ENCODE measurements at regions not wholly inside any gene's neighbourhood (a gene's known extent, or its start where the extent isn't known, plus 50 kb on each side); places are given as distances from the start of the nearest gene placed in this dataset.
A peak's percentile ranks its signal among the peaks of the same experiment; 100 is the strongest.

DNA sequence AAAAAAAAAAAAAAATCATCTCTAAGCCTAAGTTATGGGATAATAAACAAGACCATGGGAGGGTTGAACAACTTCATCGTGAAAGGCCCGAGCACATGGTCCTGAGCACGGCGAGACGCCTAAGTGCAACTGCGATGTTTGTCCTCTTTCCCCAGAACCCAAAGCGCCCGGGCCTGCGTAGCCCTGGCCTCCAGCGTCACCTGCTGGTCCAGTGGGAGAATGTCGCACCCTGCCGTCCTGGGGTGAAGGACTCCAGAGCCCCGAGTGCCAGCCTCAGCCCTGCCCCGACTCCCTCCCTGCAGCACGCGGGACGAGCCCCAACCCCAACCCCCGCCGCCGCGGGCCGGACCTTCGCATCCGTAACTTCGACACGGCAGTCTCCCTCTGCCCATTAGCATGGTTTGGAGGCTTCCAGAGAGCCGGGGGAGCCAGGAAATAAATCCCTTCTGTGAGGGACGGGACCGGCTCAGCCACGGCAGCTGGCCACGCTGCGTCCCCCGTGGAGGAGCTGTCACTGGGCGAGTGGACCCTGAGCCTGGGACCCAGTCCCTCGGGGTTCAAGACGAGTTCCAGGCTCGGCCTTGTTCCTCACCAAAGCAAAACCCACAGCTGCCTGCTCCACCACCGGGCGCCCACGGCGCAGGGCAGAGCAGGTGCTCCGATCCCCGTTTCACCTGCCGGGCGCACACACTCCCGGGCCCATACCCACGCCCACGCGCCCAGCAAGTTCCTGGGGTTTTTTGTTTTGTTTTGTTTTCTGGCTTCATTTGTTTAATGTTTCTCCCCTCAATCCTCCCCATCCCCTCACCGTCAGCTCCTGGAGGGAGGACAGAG is 132.5 kb upstream of the HAND1 start:
- H3K9ac ChIP-seq (ENCODE audit: low read length) = 0 out of 2 replicates have a peak overlapping the region, but pooled peaks have one; percentile 25

More for the DNA sequence above, 132.5 kb upstream of the HAND1 start:
- Histone ChIP-seq H3K9me3 (ENCODE audit: control insufficient read depth in 1 of 2, insufficient read depth in 1 of 2, low read depth in 1 of 2, low read length in 2 of 2) (no peaks in the 10 kb centered on the region), H3K36me3 (ENCODE audit: control insufficient read depth in 1 of 2, insufficient read depth in 2 of 2, low read length in 2 of 2) (no peaks in the 10 kb centered on the region), H3K4me1 (ENCODE audit: control insufficient read depth in 1 of 2, insufficient read depth in 2 of 2, low read length in 2 of 2) (peaks cover 3 to 18% of the 10 kb centered on the region in 2 experiments; a peak in 3 of 4 replicates), H3K27ac (ENCODE audit: low read depth, low read length) (no peak overlapping the region), H3K4me2 (ENCODE audit: low read length) (peak overlapping the region; percentile 91), H3K9me2 (ENCODE audit: insufficient read depth) (no peaks in the 10 kb centered on the region), H4K20me1 (ENCODE audit: insufficient read depth) (no peaks in the 10 kb centered on the region), H3K27me3 (ENCODE audit: insufficient read depth, low read length) (no peaks in the 10 kb centered on the region), H2AFZ (ENCODE audit: low read depth, low read length, poor library complexity, severe bottlenecking) (peak overlapping the region; percentile 92), H3K79me2 (ENCODE audit: insufficient read depth, low read length) (no peaks in the 10 kb centered on the region), H3K4me3 (replicated peaks in 1 of 2; ENCODE audit: low read depth in 1 of 2, low read length in 2 of 2) (peak overlapping the region; percentile 37 to 55)
- TF ChIP-seq, protein P1, sequence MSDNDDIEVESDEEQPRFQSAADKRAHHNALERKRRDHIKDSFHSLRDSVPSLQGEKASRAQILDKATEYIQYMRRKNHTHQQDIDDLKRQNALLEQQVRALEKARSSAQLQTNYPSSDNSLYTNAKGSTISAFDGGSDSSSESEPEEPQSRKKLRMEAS (IDR thresholded peaks at IDR 0.05) = peak; percentile 99
- TF ChIP-seq POLR2A (IDR thresholded peaks at IDR 0.05; ENCODE audit: borderline replicate concordance, extremely low read depth, insufficient read depth, insufficient read length) (no peak), FOSL1 (IDR thresholded peaks at IDR 0.05; ENCODE audit: low read depth) (no peak), RAD21 (IDR thresholded peaks at IDR 0.05; ENCODE audit: low read depth) (peak; percentile 99), ZNF274 (IDR thresholded peaks at IDR 0.05; ENCODE audit: low read depth, low read length) (no peak), YY1 (IDR thresholded peaks at IDR 0.05; ENCODE audit: extremely low read depth, insufficient replicate concordance, low read depth, low read length) (no peak), POLR2AphosphoS5 (IDR thresholded peaks at IDR 0.05; ENCODE audit: low read depth, low read length) (no peak), CBX3 (IDR thresholded peaks at IDR 0.05; ENCODE audit: low read depth) (peak; percentile 96), TCF7L2 (IDR thresholded peaks at IDR 0.05; ENCODE audit: borderline replicate concordance, extremely low read depth, insufficient read depth, insufficient read length) (no peak), EGR1 (IDR thresholded peaks at IDR 0.05; ENCODE audit: low read depth) (no peak), SP1 (IDR thresholded peaks at IDR 0.05; ENCODE audit: low read depth) (no peak), CEBPB (IDR thresholded peaks at IDR 0.05; ENCODE audit: low read depth) (no peak)
- TF ChIP-seq, protein P2, sequence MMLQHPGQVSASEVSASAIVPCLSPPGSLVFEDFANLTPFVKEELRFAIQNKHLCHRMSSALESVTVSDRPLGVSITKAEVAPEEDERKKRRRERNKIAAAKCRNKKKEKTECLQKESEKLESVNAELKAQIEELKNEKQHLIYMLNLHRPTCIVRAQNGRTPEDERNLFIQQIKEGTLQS (IDR thresholded peaks at IDR 0.05) = no peak
- TF ChIP-seq, protein P3, sequence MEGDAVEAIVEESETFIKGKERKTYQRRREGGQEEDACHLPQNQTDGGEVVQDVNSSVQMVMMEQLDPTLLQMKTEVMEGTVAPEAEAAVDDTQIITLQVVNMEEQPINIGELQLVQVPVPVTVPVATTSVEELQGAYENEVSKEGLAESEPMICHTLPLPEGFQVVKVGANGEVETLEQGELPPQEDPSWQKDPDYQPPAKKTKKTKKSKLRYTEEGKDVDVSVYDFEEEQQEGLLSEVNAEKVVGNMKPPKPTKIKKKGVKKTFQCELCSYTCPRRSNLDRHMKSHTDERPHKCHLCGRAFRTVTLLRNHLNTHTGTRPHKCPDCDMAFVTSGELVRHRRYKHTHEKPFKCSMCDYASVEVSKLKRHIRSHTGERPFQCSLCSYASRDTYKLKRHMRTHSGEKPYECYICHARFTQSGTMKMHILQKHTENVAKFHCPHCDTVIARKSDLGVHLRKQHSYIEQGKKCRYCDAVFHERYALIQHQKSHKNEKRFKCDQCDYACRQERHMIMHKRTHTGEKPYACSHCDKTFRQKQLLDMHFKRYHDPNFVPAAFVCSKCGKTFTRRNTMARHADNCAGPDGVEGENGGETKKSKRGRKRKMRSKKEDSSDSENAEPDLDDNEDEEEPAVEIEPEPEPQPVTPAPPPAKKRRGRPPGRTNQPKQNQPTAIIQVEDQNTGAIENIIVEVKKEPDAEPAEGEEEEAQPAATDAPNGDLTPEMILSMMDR (IDR thresholded peaks at IDR 0.05 in 2 of 3, conservative IDR thresholded peaks at IDR 0.05 in 1 of 3; ENCODE audit: borderline replicate concordance in 1 of 3, insufficient read depth in 1 of 3, low read depth in 2 of 3, low read length in 2 of 3) = peak; percentile 93 to 95 (median 94)
- no TSS peak for BruUV-seq (replicated peaks)
- POLR2A ChIA-PET = no interaction called here
- intact Hi-C loops (cut with micrococcal nuclease) = loop anchor here (1.0 to 2.0 kb wide), 5 partner anchors 90 to 636 kb away; no protein-coding TSS in a partner anchor
- ATAC-seq (peak; percentile 99), DNase-seq (ENCODE audit: low read depth, low spot score) (peak; percentile 76)
- RAD21 ChIA-PET (ENCODE audit: low non-redundant PET in 1 of 2, low total read pairs in 2 of 2, uncharacterized antibody in 2 of 2, unreplicated experiment in 2 of 2) = interaction anchor here in 1 of 2 experiments (0.9 kb wide), 1 partner anchor 90 kb away, joined by 3 read pairs; no protein-coding TSS in a partner anchor
- CTCF ChIA-PET = interaction anchor here (1.1 to 1.6 kb wide), 4 partner anchors 110 to 636 kb away, joined by 3 to 9 read pairs (median 5); no protein-coding TSS in a partner anchor
